ENCODE measurements at regions not wholly inside any gene's neighbourhood (a gene's known extent, or its start where the extent isn't known, plus 50 kb on each side); places are given as distances from the start of the nearest gene placed in this dataset.

DNA sequence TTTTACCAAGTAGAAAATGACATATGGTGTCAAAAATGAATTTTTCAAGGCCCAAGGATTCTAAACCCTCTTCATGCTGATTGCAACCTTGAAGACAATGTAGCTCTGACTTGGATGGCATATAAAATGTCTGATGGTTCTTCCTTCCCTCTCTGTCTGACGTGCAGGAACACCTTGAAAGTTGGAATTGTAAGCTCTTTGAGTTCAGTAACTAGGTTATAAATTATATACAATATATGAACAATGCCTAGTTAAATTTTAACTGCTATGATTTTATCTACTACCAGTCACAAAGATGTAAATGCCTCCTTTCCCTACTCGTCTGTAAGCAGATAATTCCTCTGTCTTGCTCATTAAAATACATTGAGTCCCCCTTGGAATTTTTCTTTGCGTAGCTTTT lies 89.5 kb upstream of the TMEM17 start:
- Histone ChIP-seq H2AFZ (ENCODE audit: insufficient read depth, low read depth, low read length, poor library complexity, severe bottlenecking) (no peak overlapping the region), H4K20me1 (ENCODE audit: insufficient read depth, low read length) (no peaks in the 10 kb centered on the region), H3K36me3 (replicated peaks in 1 of 2; ENCODE audit: control insufficient read depth in 1 of 2, insufficient read depth in 2 of 2, low read length in 2 of 2) (no peaks in the 10 kb centered on the region), H3K9me3 (replicated peaks in 1 of 2; ENCODE audit: control insufficient read depth in 1 of 2, insufficient read depth in 1 of 2, low read length in 2 of 2) (no peaks in the 10 kb centered on the region), H3K9ac (ENCODE audit: insufficient read depth, low read length, poor library complexity, severe bottlenecking) (no peak overlapping the region), H3K4me2 (replicated peaks; ENCODE audit: extremely low read depth, low read length, poor library complexity, severe bottlenecking) (no peak overlapping the region), H3K4me3 (replicated peaks in 1 of 3; ENCODE audit: low read depth in 2 of 3, low read length in 3 of 3) (no peak overlapping the region), H3K27ac (ENCODE audit: low read depth in 1 of 2, low read length in 2 of 2) (no peak overlapping the region), H3K4me1 (ENCODE audit: control insufficient read depth in 1 of 2, insufficient read depth in 2 of 2, low read length in 2 of 2) (no peaks in the 10 kb centered on the region), H3K27me3 (ENCODE audit: control insufficient read depth in 2 of 2, insufficient read depth in 2 of 2, low read length in 2 of 2) (no peaks in the 10 kb centered on the region), H3K79me2 (ENCODE audit: insufficient read depth, low read length) (no peaks in the 10 kb centered on the region)
- no peaks in the 10 kb centered on the region for H3K4me1 Mint-ChIP-seq
- H3K9me3 Mint-ChIP-seq: peaks cover 0 to 2% (median 1%) of the 10 kb centered on the region in 7 donors
- intact Hi-C loops (cut with micrococcal nuclease): no loop called here
- no peaks in the 10 kb centered on the region for H3K27me3 Mint-ChIP-seq (ENCODE audit: low read depth in 3 of 3)
- no peak overlapping the region for H3K4me3 Mint-ChIP-seq
- no peak for DNase-seq
- WGBS (ENCODE audit: insufficient coverage): no CpG with 5 or more reads among the region's 3 CpGs
- no peaks in the 10 kb centered on the region for H3K36me3 Mint-ChIP-seq
- no peak for TF ChIP-seq CTCF (IDR thresholded peaks at IDR 0.05)
- H3K27ac Mint-ChIP-seq: no peak overlapping the region

DNA sequence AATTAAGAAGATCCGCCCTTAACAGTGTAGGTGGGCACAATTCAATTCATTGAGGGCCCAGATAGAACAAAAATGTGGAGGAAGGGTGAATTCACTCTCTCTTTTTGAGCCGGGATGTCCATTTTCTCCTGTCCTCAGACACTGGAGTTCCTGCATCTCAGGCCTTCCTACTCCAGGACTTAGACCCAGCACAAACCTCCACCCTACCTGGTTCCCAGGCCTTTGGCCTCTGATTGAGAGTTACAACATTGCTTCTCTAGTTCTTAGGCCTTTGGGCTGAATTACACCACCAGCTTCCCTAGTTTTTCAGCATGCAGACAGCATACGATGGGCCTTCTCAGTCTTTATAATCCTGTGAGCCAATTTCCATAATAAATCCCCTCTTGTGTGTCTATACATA lies 87.8 kb upstream of the TMEM17 start:
- no peak for TF ChIP-seq CTCF (IDR thresholded peaks at IDR 0.05)
- Histone ChIP-seq H2AFZ (ENCODE audit: insufficient read depth, low read depth, low read length, poor library complexity, severe bottlenecking) (no peak overlapping the region), H3K36me3 (replicated peaks in 1 of 2; ENCODE audit: control insufficient read depth in 1 of 2, insufficient read depth in 2 of 2, low read length in 2 of 2) (no peaks in the 10 kb centered on the region)

More for the DNA sequence above, 87.8 kb upstream of the TMEM17 start:
- intact Hi-C loops (cut with micrococcal nuclease): no loop called here
- Histone ChIP-seq H3K27me3 (ENCODE audit: control insufficient read depth in 2 of 2, insufficient read depth in 2 of 2, low read length in 2 of 2) (no peaks in the 10 kb centered on the region), H3K4me2 (replicated peaks; ENCODE audit: extremely low read depth, low read length, poor library complexity, severe bottlenecking) (no peak overlapping the region), H4K20me1 (ENCODE audit: insufficient read depth, low read length) (no peaks in the 10 kb centered on the region), H3K79me2 (ENCODE audit: insufficient read depth, low read length) (no peaks in the 10 kb centered on the region), H3K4me3 (replicated peaks in 1 of 3; ENCODE audit: low read depth in 2 of 3, low read length in 3 of 3) (no peak overlapping the region), H3K27ac (ENCODE audit: low read depth in 1 of 2, low read length in 2 of 2) (no peak overlapping the region), H3K9me3 (replicated peaks in 1 of 2; ENCODE audit: control insufficient read depth in 1 of 2, insufficient read depth in 1 of 2, low read length in 2 of 2) (no peaks in the 10 kb centered on the region), H3K9ac (ENCODE audit: insufficient read depth, low read length, poor library complexity, severe bottlenecking) (no peak overlapping the region), H3K4me1 (ENCODE audit: control insufficient read depth in 1 of 2, insufficient read depth in 2 of 2, low read length in 2 of 2) (no peaks in the 10 kb centered on the region)
- 87% methylated on average over 2 of the region's 3 CpGs for WGBS (ENCODE audit: insufficient coverage)
- Mint-ChIP-seq H3K27ac (no peak overlapping the region), H3K4me1 (no peaks in the 10 kb centered on the region), H3K27me3 (ENCODE audit: low read depth in 3 of 3) (no peaks in the 10 kb centered on the region), H3K36me3 (no peaks in the 10 kb centered on the region), H3K4me3 (no peak overlapping the region), H3K9me3 (peaks cover 0 to 2% (median 0%) of the 10 kb centered on the region in 7 donors)
- DNase-seq: no peak

Measured in CD14-positive monocyte (primary cell).